ENCODE measurements at regions not wholly inside any gene's neighbourhood (a gene's known extent, or its start where the extent isn't known, plus 50 kb on each side); places are given as distances from the start of the nearest gene placed in this dataset.

- no peak for TF ChIP-seq MNT (conservative IDR thresholded peaks at IDR 0.05)
Observed at GRCh38 chr20:22373164-22373895, 211.0 kb downstream of the FOXA2 start (continued).

- POLR2A ChIA-PET, result no interaction called here
- no peak for FAIRE-seq
- no peak overlapping the region for H3K4me3 ChIP-seq
- H3K9me1 ChIP-seq (ENCODE audit: control insufficient read depth, insufficient read depth, low read length), result no peaks in the 10 kb centered on the region
- in situ Hi-C loops (cut with MboI), result no loop called here
- 0% methylated on average over 5 of the region's 5 CpGs for whole genome bisulfite sequencing (ENCODE audit: insufficient coverage, low coverage, missing lambda C conversion rate)
- intact Hi-C loops (cut with micrococcal nuclease), result no loop called here
- CTCF ChIA-PET (ENCODE audit: low intra/inter-chr PET ratio), result no interaction called here
- H3K27ac ChIP-seq (ENCODE audit: extremely low read depth, low read depth, low read length), result no peak overlapping the region
- H3K9ac ChIP-seq (ENCODE audit: insufficient read depth in 1 of 2, low read depth in 2 of 2, low read length in 2 of 2), result no peak overlapping the region
- H3K9me3 ChIP-seq (replicated peaks; ENCODE audit: control insufficient read depth, insufficient read depth, low read depth, low read length), result no peaks in the 10 kb centered on the region
- DNase-seq (ENCODE audit: extremely low read depth in 1 of 4, low spot score in 3 of 4), result no peak
- no peaks in the 10 kb centered on the region for H3K79me2 ChIP-seq (ENCODE audit: control insufficient read depth, insufficient read depth, low read length)
- BruUV-seq (replicated peaks), result no TSS peak
- H4K20me1 ChIP-seq (replicated peaks; ENCODE audit: control insufficient read depth, insufficient read depth, low read length), result no peaks in the 10 kb centered on the region
- no peaks in the 10 kb centered on the region for H3K36me3 ChIP-seq (ENCODE audit: control insufficient read depth, insufficient read depth, low read length)
- H3K4me2 ChIP-seq (ENCODE audit: insufficient read depth, low read length), result no peak overlapping the region
- H3K4me1 ChIP-seq (replicated peaks in 1 of 2; ENCODE audit: control insufficient read depth in 2 of 2, insufficient read depth in 2 of 2, low read length in 2 of 2), result no peaks in the 10 kb centered on the region
- no peaks in the 10 kb centered on the region for H3K27me3 ChIP-seq (ENCODE audit: control insufficient read depth in 2 of 2, insufficient read depth in 2 of 2, low read length in 2 of 2)
- ATAC-seq, result no peak
- H2AFZ ChIP-seq (ENCODE audit: low read depth, low read length), result peak overlapping the region; percentile 44; the same call in 1 of the 2 replicates
- TF ChIP-seq VEZF1 (CRISPR knock-in tag; IDR thresholded peaks at IDR 0.05) (no peak), WHSC1 (IDR thresholded peaks at IDR 0.05; ENCODE audit: low read length) (no peak), SPI1 (IDR thresholded peaks at IDR 0.05; ENCODE audit: borderline replicate concordance, low read depth, low read length) (no peak), FOXM1 (IDR thresholded peaks at IDR 0.05; ENCODE audit: low read depth) (no peak), FOXM1 (CRISPR knock-in tag; IDR thresholded peaks at IDR 0.05; ENCODE audit: low read depth) (no peak), LCOR (CRISPR knock-in tag; IDR thresholded peaks at IDR 0.05) (no peak), RAD21 (CRISPR knock-in tag; conservative IDR thresholded peaks at IDR 0.05 in 1 of 2, IDR thresholded peaks at IDR 0.05 in 1 of 2) (no peak), ZNF436 (CRISPR knock-in tag; IDR thresholded peaks at IDR 0.05) (no peak), FOXO4 (CRISPR knock-in tag; IDR thresholded peaks at IDR 0.05) (no peak), E2F4 (CRISPR knock-in tag; IDR thresholded peaks at IDR 0.05; ENCODE audit: low read depth) (no peak), ZNF224 (CRISPR knock-in tag; IDR thresholded peaks at IDR 0.05) (no peak), SRSF3 (IDR thresholded peaks at IDR 0.05; ENCODE audit: insufficient read depth, low read length) (no peak)
Observed at GRCh38 chr20:22371843-22372242, 212.5 kb downstream of the FOXA2 start.

Measured in K562 (cell line).